Pancreas (tissue), 10 donors: ENCODE measurements at regions not wholly inside any gene's neighbourhood (a gene's known extent, or its start where the extent isn't known, plus 50 kb on each side); places are given as distances from the start of the nearest gene placed in this dataset.

Experiments
- ATAC-seq, 4 donors: fragments of 200-7000 bp; cut with Tn5 transposase; one replicate each; pipeline versions ENCODE4 v1.8.0 to v1.9.1; 2020; ENCODE audit warnings: mild to moderate bottlenecking in 4 of 4, moderate library complexity in 4 of 4
- DNase-seq, 6 donors: peaks; one replicate each; pipeline ENCODE4 v3.0.0-alpha.2; 2020
- FAIRE-seq: peaks from 2 replicates; lab custom pipeline; 2012; peaks lifted over from hg19 to GRCh38; lab: Jason Lieb, UNC
- H3K27ac ChIP-seq, 4 donors: fragments of 200-600 bp; sonication (generic); 1 replicate in 3 of 4; 2 replicates in 1 of 4; pipeline versions ENCODE4 v1.5.0 to v1.8.0; 2020
- H3K27me3 ChIP-seq, 4 donors: fragments of 200-600 bp; one replicate each; pipeline ENCODE4 v1.8.0; 2021
- H3K36me3 ChIP-seq, 3 donors: fragments of 200-600 bp; sonication (generic) in 1 of 3; one replicate each; pipeline versions ENCODE4 v1.5.0 to v1.8.0; 2020 to 2021
- H3K4me1 ChIP-seq, 3 donors: fragments of 200-600 bp; one replicate each; pipeline ENCODE4 v1.8.0; 2021
- H3K4me3 ChIP-seq, 4 donors: fragments of 200-600 bp; sonication (generic) in 2 of 4; one replicate each; pipeline versions ENCODE4 v1.5.0 to v1.8.0; 2020 to 2021
- H3K9me3 ChIP-seq, 4 donors: fragments of 200-600 bp; one replicate each; pipeline ENCODE4 v1.8.0; 2021
- WGBS, 2 donors: extraction: QIAGEN DNeasy Blood & Tissue Kit; methylation state at CpG; one replicate each; pipeline ENCODE4 v1.1.7; 2013; 5-methylcytosine and 5-hydroxymethylcytosine counted together
- intact Hi-C, 3 donors: fragments of 100-400 bp; cut with DNase I; formaldehyde crosslinking; loops; one replicate each; pipeline versions ENCODE4 v1.11.1 to v1.14.2; 2022
- TF ChIP-seq, protein P1 (sequence below), 4 donors: fragments of 200-600 bp; sonication (generic) in 3 of 4; IDR thresholded peaks; one replicate each; pipeline versions ENCODE4 v1.5.0 to v1.8.0; 2021; ENCODE audit warnings: antibody characterized with exemption in 4 of 4
- donor health status: healthy with polysubstance abuse.
- donor health status: DM: no; HTN: no; CAD: no; lungs with moderate emphysema.
- donor health status: DM: no; HTN: no; CAD: no.
- donor health status: control.
- donor health status: control.
- donor health status: Bipolar disorder and iron deficiency.
- donor health status: DM: yes; HTN: yes; CAD: no.
- donor health status: DM: no; HTN: no; CAD: no.
- donor health status: DM: no; HTN: no; CAD: no.
- donor health status: DM: yes; HTN: yes; CAD: no.

GRCh38 chr14:100407376-100408102, 84.4 kb downstream of the SLC25A47 start:
- DNase-seq, result no peak
- no peak for ATAC-seq
- Histone ChIP-seq H3K27ac (peak overlapping the region in 3 of 4 donors; percentile 35 to 77 (median 65)), H3K36me3 (no peaks in the 10 kb centered on the region), H3K4me3 (no peak overlapping the region), H3K4me1 (peaks cover 26 to 35% (median 26%) of the 10 kb centered on the region in 3 donors), H3K9me3 (no peaks in the 10 kb centered on the region), H3K27me3 (no peaks in the 10 kb centered on the region)
- TF ChIP-seq, protein P1, sequence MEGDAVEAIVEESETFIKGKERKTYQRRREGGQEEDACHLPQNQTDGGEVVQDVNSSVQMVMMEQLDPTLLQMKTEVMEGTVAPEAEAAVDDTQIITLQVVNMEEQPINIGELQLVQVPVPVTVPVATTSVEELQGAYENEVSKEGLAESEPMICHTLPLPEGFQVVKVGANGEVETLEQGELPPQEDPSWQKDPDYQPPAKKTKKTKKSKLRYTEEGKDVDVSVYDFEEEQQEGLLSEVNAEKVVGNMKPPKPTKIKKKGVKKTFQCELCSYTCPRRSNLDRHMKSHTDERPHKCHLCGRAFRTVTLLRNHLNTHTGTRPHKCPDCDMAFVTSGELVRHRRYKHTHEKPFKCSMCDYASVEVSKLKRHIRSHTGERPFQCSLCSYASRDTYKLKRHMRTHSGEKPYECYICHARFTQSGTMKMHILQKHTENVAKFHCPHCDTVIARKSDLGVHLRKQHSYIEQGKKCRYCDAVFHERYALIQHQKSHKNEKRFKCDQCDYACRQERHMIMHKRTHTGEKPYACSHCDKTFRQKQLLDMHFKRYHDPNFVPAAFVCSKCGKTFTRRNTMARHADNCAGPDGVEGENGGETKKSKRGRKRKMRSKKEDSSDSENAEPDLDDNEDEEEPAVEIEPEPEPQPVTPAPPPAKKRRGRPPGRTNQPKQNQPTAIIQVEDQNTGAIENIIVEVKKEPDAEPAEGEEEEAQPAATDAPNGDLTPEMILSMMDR (IDR thresholded peaks at IDR 0.05), result no peak
- WGBS, 2 donors, result 69 to 81% methylated on average over 11 of the region's 11 CpGs
- intact Hi-C loops, result no loop called here
- no peak for FAIRE-seq

DNA sequence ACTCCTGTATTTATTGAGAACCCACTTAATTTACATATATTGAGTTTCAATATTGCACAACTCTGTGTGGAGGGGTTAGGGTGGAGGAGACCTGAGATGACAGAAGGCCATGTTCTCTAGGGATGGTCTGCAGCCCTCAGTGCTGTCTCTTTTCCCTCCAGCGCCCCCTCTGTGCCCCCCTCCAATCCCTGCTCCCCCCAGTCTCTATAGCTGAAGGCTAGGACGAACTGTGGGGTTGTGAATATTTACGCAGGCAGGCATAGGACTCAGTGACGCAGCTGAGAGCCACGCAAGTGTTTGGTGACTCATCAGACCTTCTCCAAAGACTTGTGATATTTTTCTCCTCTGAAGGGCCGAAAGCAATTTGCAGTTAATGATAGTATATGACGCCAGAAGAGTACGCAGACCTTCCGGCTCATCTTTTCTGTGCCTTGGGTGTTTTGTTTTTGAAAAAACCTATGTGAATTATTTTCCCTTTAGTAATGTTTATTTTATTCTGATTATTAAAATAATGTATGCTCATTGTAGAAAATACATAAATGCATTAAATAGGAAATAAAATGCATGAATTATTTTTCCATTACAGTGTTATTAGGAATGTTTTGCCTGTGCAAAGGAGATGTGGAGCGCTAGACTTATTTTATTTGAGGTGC, 85.3 kb downstream of the SLC25A47 start:
- TF ChIP-seq, protein P1 (IDR thresholded peaks at IDR 0.05), result no peak
- peaks cover 26 to 34% (median 26%) of the 10 kb centered on the region in 3 donors for H3K4me1 ChIP-seq
- 55 to 65% methylated on average over 10 of the region's 10 CpGs for WGBS, 2 donors
- H3K4me3 ChIP-seq, result no peak overlapping the region
- FAIRE-seq, result no peak
- H3K9me3 ChIP-seq, result no peaks in the 10 kb centered on the region
- H3K36me3 ChIP-seq, result no peaks in the 10 kb centered on the region
- H3K27me3 ChIP-seq, result no peaks in the 10 kb centered on the region
- DNase-seq, result peak in 3 of 6 donors; percentile 58 to 60 (median 59)
- ATAC-seq, result peak; percentile 25 to 72 (median 66)
- peak overlapping the region in 3 of 4 donors; percentile 23 to 77 (median 35) for H3K27ac ChIP-seq
- intact Hi-C loops, result no loop called here

DNA sequence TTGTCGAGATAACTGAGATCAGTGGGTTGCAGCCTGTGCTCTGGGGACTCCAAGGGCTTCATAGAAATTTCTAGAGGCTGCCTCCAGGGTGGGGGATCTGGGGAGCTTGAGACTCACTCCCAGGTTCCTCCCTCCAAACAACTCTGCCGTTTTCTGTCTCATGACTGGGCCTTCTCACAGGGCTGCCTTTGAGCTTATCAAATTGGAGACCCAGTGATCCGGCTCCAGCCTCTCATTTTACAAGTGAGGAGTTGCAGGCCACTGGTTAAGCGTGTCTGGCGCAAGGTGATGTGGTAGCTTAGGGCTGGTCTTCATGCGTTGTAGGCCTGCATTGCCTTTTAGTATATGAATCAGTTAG, 85.8 kb downstream of the SLC25A47 start:
- 77 to 89% methylated on average over 6 of the region's 6 CpGs for WGBS, 2 donors
- Histone ChIP-seq H3K9me3 (no peaks in the 10 kb centered on the region), H3K36me3 (no peaks in the 10 kb centered on the region), H3K27ac (peak overlapping the region in 1 of 4 donors; percentile 77), H3K27me3 (no peaks in the 10 kb centered on the region), H3K4me3 (no peak overlapping the region), H3K4me1 (peaks cover 26 to 34% (median 26%) of the 10 kb centered on the region in 3 donors)
- TF ChIP-seq, protein P1 (IDR thresholded peaks at IDR 0.05), result no peak
- ATAC-seq, result no peak
- FAIRE-seq, result no peak
- intact Hi-C loops, result no loop called here
- DNase-seq, result no peak

- Histone ChIP-seq H3K4me1 (peaks cover 23 to 34% (median 26%) of the 10 kb centered on the region in 3 donors), H3K27me3 (no peaks in the 10 kb centered on the region), H3K9me3 (no peaks in the 10 kb centered on the region), H3K4me3 (no peak overlapping the region), H3K27ac (peak overlapping the region in 2 of 4 donors; percentile 22 to 77), H3K36me3 (no peaks in the 10 kb centered on the region)
- TF ChIP-seq, protein P1 (IDR thresholded peaks at IDR 0.05), result no peak
- intact Hi-C loops, result no loop called here
- no peak for DNase-seq
- FAIRE-seq, result no peak
- 56 to 59% methylated on average over 2 of the region's 2 CpGs for WGBS, 2 donors
- ATAC-seq, result peak in 1 of 4 donors; percentile 23
Observed at GRCh38 chr14:100409651-100410050, 86.5 kb downstream of the SLC25A47 start.
